Tibial nerve (tissue), 4 donors: ENCODE measurements at regions not wholly inside any gene's neighbourhood (a gene's known extent, or its start where the extent isn't known, plus 50 kb on each side); places are given as distances from the start of the nearest gene placed in this dataset.

ENCODE experiments used
- DNase-seq, 2 donors: peaks; one replicate each; pipeline ENCODE4 v3.0.0-alpha.2; 2019; ENCODE audit warnings: low spot score in 2 of 2
- H3K27ac ChIP-seq, 4 donors: fragments of 200-600 bp; sonication (generic) in 3 of 4; one replicate each; pipeline ENCODE4 v1.5.1; 2017 to 2019; ENCODE audit warnings: mild to moderate bottlenecking in 1 of 4
- H3K27me3 ChIP-seq, 2 donors: fragments of 200-600 bp; sonication (generic) in 1 of 2; one replicate each; pipeline versions ENCODE4 v1.5.1 to v1.6.0; 2017 to 2019
- H3K36me3 ChIP-seq, 3 donors: fragments of 200-600 bp; sonication (generic); one replicate each; pipeline ENCODE4 v1.5.1; 2018 to 2019
- H3K4me1 ChIP-seq, 4 donors: fragments of 200-600 bp; sonication (generic) in 3 of 4; one replicate each; pipeline ENCODE4 v1.5.1; 2017 to 2019
- H3K4me3 ChIP-seq, 4 donors: fragments of 200-600 bp; sonication (generic) in 3 of 4; one replicate each; pipeline ENCODE4 v1.5.1; 2017 to 2019; ENCODE audit warnings: mild to moderate bottlenecking in 1 of 4, moderate library complexity in 1 of 4
- H3K9me3 ChIP-seq, 4 donors: fragments of 200-600 bp; sonication (generic) in 3 of 4; one replicate each; pipeline ENCODE4 v1.5.1; 2017 to 2019
- EP300 ChIP-seq, 2 donors: sonication (generic); formaldehyde crosslinking; IDR thresholded peaks; one replicate each; pipeline ENCODE4 v1.6.1; 2017; ENCODE audit warnings: antibody characterized with exemption in 2 of 2, mild to moderate bottlenecking in 1 of 2
- POLR2A ChIP-seq, 2 donors: fragments of 450-650 bp; IDR thresholded peaks; one replicate each; pipeline ENCODE4 v1.6.1; 2017; ENCODE audit warnings: antibody characterized with exemption in 2 of 2, mild to moderate bottlenecking in 2 of 2, moderate library complexity in 2 of 2
- WGBS, 2 donors: methylation state at CpG; one replicate each; pipeline ENCODE4 v1.1.5; 2018; 5-methylcytosine and 5-hydroxymethylcytosine counted together
- TF ChIP-seq, protein P1 (sequence below), 5 experiments: fragments of 200-600 bp in 3 of 5; fragments of 450-650 bp in 2 of 5; sonication (generic) in 3 of 5; IDR thresholded peaks; one replicate each; pipeline ENCODE4 v1.5.1; 2016 to 2019; ENCODE audit warnings: antibody characterized with exemption in 5 of 5, mild to moderate bottlenecking in 3 of 5, moderate library complexity in 2 of 5

DNA sequence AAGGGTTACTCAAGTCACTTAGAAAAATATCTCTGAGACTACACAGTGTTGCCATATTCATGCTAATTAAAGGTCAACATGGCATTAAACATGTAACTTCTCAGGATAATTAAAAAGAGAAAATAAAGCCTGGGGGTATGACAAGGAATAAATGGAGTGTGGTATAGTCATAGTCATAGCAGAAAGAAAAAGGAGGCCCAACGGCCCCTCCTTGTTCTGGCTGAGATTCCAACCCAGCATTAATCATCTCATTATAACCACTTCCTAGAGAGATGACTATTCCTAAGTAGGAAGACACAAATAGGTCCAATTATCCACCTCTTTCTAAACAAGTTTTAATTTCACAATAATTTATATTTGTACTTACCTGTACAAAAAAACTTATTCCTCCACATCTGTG lies 778.4 kb upstream of the AADAT start:
- Histone ChIP-seq H3K27ac (no peak overlapping the region), H3K36me3 (no peaks in the 10 kb centered on the region), H3K9me3 (no peaks in the 10 kb centered on the region), H3K4me3 (no peak overlapping the region), H3K27me3 (no peaks in the 10 kb centered on the region), H3K4me1 (no peaks in the 10 kb centered on the region)
- TF ChIP-seq POLR2A (IDR thresholded peaks at IDR 0.05) (no peak), EP300 (IDR thresholded peaks at IDR 0.05) (no peak)
- TF ChIP-seq, protein P1, sequence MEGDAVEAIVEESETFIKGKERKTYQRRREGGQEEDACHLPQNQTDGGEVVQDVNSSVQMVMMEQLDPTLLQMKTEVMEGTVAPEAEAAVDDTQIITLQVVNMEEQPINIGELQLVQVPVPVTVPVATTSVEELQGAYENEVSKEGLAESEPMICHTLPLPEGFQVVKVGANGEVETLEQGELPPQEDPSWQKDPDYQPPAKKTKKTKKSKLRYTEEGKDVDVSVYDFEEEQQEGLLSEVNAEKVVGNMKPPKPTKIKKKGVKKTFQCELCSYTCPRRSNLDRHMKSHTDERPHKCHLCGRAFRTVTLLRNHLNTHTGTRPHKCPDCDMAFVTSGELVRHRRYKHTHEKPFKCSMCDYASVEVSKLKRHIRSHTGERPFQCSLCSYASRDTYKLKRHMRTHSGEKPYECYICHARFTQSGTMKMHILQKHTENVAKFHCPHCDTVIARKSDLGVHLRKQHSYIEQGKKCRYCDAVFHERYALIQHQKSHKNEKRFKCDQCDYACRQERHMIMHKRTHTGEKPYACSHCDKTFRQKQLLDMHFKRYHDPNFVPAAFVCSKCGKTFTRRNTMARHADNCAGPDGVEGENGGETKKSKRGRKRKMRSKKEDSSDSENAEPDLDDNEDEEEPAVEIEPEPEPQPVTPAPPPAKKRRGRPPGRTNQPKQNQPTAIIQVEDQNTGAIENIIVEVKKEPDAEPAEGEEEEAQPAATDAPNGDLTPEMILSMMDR (IDR thresholded peaks at IDR 0.05) = no peak
- WGBS, 2 donors = 30 to 39% methylated on average over 1 of the region's 1 CpG
- DNase-seq = no peak

GRCh38 chr4:170854097-170854496 lies 764.3 kb upstream of the AADAT start:
- H3K9me3 ChIP-seq = no peaks in the 10 kb centered on the region
- no peak for DNase-seq
- H3K27ac ChIP-seq = no peak overlapping the region
- no peaks in the 10 kb centered on the region for H3K36me3 ChIP-seq
- TF ChIP-seq POLR2A (IDR thresholded peaks at IDR 0.05) = no peak
- TF ChIP-seq EP300 (IDR thresholded peaks at IDR 0.05) = no peak
- TF ChIP-seq, protein P1 (IDR thresholded peaks at IDR 0.05) = no peak
- no peak overlapping the region for H3K4me3 ChIP-seq
- 70% methylated on average over 1 of the region's 1 CpG for WGBS, 2 donors
- no peaks in the 10 kb centered on the region for H3K27me3 ChIP-seq
- no peaks in the 10 kb centered on the region for H3K4me1 ChIP-seq

DNA sequence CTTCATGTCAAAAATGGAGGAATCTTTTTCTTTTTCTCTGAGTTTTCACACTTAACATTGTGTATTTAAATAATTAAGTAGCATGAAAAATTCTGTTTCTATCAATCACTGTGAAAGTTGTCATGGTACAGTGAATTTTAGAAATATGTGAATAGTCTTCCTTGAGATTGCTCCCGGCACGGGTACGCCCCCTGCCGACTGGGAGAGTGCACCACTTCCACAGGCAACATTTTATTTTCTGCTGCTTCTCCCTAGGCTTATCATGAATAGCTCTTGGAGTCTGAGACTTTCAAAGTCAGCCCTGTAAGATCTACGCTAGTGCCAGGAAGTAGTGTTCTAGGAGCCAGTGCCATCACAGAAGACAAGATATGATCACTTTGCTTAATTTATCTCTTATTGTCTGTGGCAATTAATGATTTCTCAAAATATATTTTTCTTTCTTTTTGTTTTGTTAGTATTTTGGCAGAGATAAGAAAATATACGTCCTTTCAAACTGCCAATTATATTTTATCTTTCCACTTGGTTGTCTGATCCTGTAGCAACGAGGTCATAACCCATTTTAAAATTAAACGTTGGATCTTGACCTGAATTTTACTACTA lies 763.8 kb upstream of the AADAT start:
- Histone ChIP-seq H3K27ac (no peak overlapping the region), H3K27me3 (no peaks in the 10 kb centered on the region), H3K9me3 (no peaks in the 10 kb centered on the region), H3K4me1 (no peaks in the 10 kb centered on the region), H3K4me3 (no peak overlapping the region), H3K36me3 (no peaks in the 10 kb centered on the region)
- no peak for TF ChIP-seq POLR2A (IDR thresholded peaks at IDR 0.05)
- TF ChIP-seq, protein P1 (IDR thresholded peaks at IDR 0.05) = peak in 4 of 5 experiments; percentile 22 to 54 (median 40)
- peak; percentile 7 to 13 for DNase-seq
- WGBS, 2 donors = 30 to 35% methylated on average over 8 of the region's 8 CpGs

DNA sequence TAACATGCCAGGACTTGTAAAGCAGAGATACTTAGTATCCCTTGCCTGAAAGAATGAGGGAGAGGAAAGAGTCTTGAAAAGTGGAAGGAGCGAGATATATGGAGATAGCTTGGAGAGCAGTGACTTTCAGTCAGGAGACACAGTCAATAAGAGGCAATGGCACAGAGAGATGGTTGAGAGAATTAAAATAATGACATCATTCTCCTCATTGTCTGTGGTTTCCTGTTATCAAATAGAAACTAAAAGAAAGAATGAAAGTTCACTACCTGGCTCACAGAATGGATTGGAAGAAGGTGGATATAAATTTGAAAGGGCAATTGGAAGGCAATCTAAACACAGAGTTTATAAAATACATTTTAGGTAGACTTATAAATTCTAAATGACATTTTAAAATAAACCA lies 760.2 kb upstream of the AADAT start:
- no peak overlapping the region for H3K27ac ChIP-seq
- H3K27me3 ChIP-seq = no peaks in the 10 kb centered on the region
- no peak for DNase-seq
- H3K9me3 ChIP-seq = no peaks in the 10 kb centered on the region
- H3K4me3 ChIP-seq = no peak overlapping the region
- TF ChIP-seq, protein P1 (IDR thresholded peaks at IDR 0.05) = no peak
- TF ChIP-seq EP300 (IDR thresholded peaks at IDR 0.05) (no peak), POLR2A (IDR thresholded peaks at IDR 0.05) (no peak)
- no peaks in the 10 kb centered on the region for H3K36me3 ChIP-seq
- 91 to 92% methylated on average over 1 of the region's 1 CpG for WGBS, 2 donors
- H3K4me1 ChIP-seq = no peaks in the 10 kb centered on the region

GRCh38 chr4:170827562-170828274 lies 738.0 kb upstream of the AADAT start:
- no peak overlapping the region for H3K4me3 ChIP-seq
- no peaks in the 10 kb centered on the region for H3K27me3 ChIP-seq
- TF ChIP-seq EP300 (IDR thresholded peaks at IDR 0.05) (no peak), POLR2A (IDR thresholded peaks at IDR 0.05) (no peak)
- no peak overlapping the region for H3K27ac ChIP-seq
- no peaks in the 10 kb centered on the region for H3K9me3 ChIP-seq
- no peaks in the 10 kb centered on the region for H3K36me3 ChIP-seq
- 88 to 92% methylated on average over 3 of the region's 3 CpGs for WGBS, 2 donors
- DNase-seq = no peak
- H3K4me1 ChIP-seq = no peaks in the 10 kb centered on the region
